B cell (primary cell): ENCODE measurements at regions not wholly inside any gene's neighbourhood (a gene's known extent, or its start where the extent isn't known, plus 50 kb on each side); places are given as distances from the start of the nearest gene placed in this dataset.

Source experiments
- EZH2 ChIP-seq: IDR thresholded peaks from 2 replicates; pipeline ENCODE4 v1.6.1; 2012; ENCODE audit warnings: borderline replicate concordance, low read depth, mild to moderate bottlenecking, moderate library complexity, low read length; ENCODE audit not compliant: insufficient read depth, poor library complexity, severe bottlenecking
- TF ChIP-seq, protein P1 (sequence below): fragments of 200-600 bp; IDR thresholded peaks from one replicate; pipeline ENCODE4 v1.8.0; 2022; ENCODE audit warnings: antibody characterized with exemption, mild to moderate bottlenecking

DNA sequence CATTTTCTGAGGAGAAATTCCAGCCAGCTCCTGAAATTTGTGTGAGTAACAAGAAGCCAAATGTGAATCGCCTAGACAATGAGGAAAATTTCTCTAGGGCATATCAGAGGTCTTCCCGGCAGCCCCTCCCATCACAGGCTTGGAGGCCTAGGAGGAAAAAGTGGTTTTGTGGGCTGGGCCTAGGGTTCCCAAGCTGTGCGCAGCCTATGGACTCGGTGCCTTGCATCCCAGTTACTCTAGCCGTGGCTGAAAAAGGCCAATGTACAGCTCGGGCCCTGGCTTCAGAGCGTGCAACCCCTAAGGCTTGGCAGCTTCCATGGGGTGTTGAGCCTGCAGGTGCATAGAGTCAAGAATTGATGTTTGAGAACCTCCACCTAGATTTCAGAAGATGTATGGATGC lies 556.2 kb upstream of the DSEL start:
- TF ChIP-seq EZH2: no peak
- TF ChIP-seq, protein P1, sequence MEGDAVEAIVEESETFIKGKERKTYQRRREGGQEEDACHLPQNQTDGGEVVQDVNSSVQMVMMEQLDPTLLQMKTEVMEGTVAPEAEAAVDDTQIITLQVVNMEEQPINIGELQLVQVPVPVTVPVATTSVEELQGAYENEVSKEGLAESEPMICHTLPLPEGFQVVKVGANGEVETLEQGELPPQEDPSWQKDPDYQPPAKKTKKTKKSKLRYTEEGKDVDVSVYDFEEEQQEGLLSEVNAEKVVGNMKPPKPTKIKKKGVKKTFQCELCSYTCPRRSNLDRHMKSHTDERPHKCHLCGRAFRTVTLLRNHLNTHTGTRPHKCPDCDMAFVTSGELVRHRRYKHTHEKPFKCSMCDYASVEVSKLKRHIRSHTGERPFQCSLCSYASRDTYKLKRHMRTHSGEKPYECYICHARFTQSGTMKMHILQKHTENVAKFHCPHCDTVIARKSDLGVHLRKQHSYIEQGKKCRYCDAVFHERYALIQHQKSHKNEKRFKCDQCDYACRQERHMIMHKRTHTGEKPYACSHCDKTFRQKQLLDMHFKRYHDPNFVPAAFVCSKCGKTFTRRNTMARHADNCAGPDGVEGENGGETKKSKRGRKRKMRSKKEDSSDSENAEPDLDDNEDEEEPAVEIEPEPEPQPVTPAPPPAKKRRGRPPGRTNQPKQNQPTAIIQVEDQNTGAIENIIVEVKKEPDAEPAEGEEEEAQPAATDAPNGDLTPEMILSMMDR: no peak
